ENCODE measurements at regions not wholly inside any gene's neighbourhood (a gene's known extent, or its start where the extent isn't known, plus 50 kb on each side); places are given as distances from the start of the nearest gene placed in this dataset.

- no peak for DNase-seq
These were observed 203.0 kb upstream of the TUT7 start for GRCh38 chr9:86557063-86557766.

GRCh38 chr9:86555661-86556060 is 201.5 kb upstream of the TUT7 start:
- no peak for DNase-seq

GRCh38 chr9:86550401-86550800 is 196.2 kb upstream of the TUT7 start:
- DNase-seq: no peak

GRCh38 chr9:86549920-86550319 is 195.7 kb upstream of the TUT7 start:
- no peak for DNase-seq

- DNase-seq: no peak
These were observed 195.2 kb upstream of the TUT7 start for GRCh38 chr9:86549401-86549811.

- no peak for DNase-seq
These were observed 194.0 kb upstream of the TUT7 start for GRCh38 chr9:86548220-86548619.

- DNase-seq: no peak
These were observed 193.4 kb upstream of the TUT7 start for GRCh38 chr9:86547571-86547970.

GRCh38 chr9:86546712-86547111 is 192.5 kb upstream of the TUT7 start:
- no peak for DNase-seq

GRCh38 chr9:86545090-86545489 is 190.9 kb upstream of the TUT7 start:
- DNase-seq: no peak

GRCh38 chr9:86541014-86541570 is 186.9 kb upstream of the TUT7 start:
- no peak for DNase-seq

GRCh38 chr9:86535406-86535915 is 181.3 kb upstream of the TUT7 start:
- DNase-seq: no peak

- no peak for DNase-seq
These were observed 180.5 kb upstream of the TUT7 start for GRCh38 chr9:86534572-86535258.

- DNase-seq: no peak
These were observed 177.9 kb upstream of the TUT7 start for GRCh38 chr9:86531971-86532640.

GRCh38 chr9:86531273-86531970 is 177.2 kb upstream of the TUT7 start:
- DNase-seq: no peak

GRCh38 chr9:86529496-86530275 is 175.5 kb upstream of the TUT7 start:
- DNase-seq: no peak

GRCh38 chr9:86526021-86526420 is 171.8 kb upstream of the TUT7 start:
- no peak for DNase-seq

- no peak for DNase-seq
These were observed 171.0 kb upstream of the TUT7 start for GRCh38 chr9:86525182-86525581.

GRCh38 chr9:86521977-86522376 is 167.8 kb upstream of the TUT7 start:
- no peak for DNase-seq

- DNase-seq: no peak
These were observed 167.1 kb upstream of the TUT7 start for GRCh38 chr9:86521322-86521721.

GRCh38 chr9:86519066-86519615 is 164.9 kb upstream of the TUT7 start:
- DNase-seq: no peak

GRCh38 chr9:86517475-86517874 is 163.3 kb upstream of the TUT7 start:
- no peak for DNase-seq

GRCh38 chr9:86516564-86516963 is 162.4 kb upstream of the TUT7 start:
- DNase-seq: no peak
